NCI-H1930 (cell line): ENCODE measurements at regions not wholly inside any gene's neighbourhood (a gene's known extent, or its start where the extent isn't known, plus 50 kb on each side); places are given as distances from the start of the nearest gene placed in this dataset.

Experiments used
- DNase-seq, 2 experiments: peaks; one replicate each; lab custom pipeline; 2025; lab: John Stamatoyannopoulos, UW

DNA sequence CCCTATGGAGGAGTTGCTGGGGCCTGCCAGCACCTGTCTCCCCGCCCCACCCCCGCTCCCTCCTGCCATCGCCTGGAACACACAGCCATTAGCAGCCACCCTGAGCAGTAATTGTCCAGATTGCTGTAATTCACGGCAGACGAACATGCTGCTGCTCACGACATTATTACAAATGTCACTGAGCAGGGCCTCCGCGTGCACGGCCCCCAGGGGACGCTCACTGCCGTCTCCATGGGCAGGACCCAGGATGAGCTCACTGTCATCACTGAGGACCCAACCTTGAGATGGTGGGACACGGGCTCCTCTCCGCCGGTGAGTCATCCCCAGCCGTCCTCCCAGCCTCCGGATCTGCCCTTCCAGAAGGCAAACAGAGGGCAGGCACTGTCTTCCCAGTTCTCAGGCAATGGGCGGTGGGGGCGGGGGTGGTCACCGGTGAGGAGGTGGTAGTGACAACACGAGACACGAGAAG lies 100.4 kb downstream of the RFLNA start:
- DNase-seq = peak in 1 of 2 experiments; percentile 25

DNA sequence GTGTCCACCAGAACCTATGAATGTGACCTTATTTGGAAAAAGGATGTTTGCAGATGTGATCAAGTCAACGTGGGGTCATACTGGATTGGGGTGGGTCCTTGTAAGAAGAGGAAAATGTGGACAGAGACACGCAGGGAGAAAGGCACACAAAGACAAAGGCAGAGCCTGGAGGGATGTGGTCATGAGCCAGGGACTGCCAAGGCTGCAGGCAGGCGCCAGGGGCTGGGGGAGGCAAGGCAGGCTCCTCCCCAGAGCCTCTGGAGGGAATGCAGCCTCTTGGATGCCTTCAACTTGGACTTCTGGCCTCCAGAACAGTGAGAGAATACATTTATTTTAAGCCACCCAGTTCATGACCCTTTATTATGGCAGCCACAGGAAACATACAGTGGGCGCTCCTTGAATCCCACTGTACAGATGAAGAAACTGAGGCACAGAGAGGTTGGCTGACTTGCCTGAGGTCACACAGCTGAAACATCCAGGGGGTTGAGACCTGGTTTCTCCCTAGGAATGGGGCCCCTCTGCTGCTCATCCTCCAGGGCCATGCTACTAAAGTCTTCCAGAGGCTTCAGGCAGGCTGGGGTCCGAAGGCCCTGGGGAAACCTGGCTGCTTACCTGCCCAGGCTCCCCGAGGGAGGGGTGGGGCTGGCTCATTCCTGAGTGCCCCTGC lies 99.7 kb downstream of the RFLNA start:
- no peak for DNase-seq

DNA sequence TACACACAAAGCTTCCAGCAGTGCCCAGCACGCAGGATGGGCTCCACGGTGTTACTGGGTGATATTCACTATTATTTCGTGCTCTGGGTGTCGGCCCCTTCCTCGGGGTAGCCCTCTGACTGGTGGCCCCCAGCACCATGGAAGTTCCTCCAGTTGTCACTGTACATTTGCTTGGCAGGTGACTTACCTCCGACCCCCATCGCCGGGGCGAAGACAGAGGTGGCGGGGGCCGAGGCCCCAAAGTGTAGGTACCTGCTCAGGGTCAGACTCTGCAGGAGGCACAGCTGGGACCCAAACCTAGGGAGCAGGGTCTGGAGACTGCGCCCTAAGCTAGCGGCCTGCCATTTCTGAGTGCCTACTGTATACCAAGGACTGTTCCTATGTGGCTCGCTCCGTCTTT lies 98.9 kb downstream of the RFLNA start:
- DNase-seq = no peak

DNA sequence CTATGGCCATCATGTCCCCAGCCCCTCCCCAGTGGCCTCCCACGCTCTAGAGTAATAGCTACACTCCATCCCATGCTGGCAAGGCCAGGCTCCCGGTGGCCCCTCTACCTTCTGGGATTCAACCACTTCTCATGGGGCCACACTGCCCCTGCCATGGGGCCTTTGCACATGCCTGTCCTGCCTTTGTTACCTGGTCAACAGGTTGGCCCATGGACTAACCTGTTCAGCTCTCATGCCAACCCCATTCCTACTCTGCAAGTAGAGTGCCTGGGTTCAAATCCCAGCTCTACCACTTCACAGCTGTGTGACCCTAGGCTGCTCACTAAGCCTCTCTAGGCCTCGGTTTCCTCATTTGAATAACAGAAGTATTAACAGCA lies 98.5 kb downstream of the RFLNA start:
- DNase-seq = no peak

DNA sequence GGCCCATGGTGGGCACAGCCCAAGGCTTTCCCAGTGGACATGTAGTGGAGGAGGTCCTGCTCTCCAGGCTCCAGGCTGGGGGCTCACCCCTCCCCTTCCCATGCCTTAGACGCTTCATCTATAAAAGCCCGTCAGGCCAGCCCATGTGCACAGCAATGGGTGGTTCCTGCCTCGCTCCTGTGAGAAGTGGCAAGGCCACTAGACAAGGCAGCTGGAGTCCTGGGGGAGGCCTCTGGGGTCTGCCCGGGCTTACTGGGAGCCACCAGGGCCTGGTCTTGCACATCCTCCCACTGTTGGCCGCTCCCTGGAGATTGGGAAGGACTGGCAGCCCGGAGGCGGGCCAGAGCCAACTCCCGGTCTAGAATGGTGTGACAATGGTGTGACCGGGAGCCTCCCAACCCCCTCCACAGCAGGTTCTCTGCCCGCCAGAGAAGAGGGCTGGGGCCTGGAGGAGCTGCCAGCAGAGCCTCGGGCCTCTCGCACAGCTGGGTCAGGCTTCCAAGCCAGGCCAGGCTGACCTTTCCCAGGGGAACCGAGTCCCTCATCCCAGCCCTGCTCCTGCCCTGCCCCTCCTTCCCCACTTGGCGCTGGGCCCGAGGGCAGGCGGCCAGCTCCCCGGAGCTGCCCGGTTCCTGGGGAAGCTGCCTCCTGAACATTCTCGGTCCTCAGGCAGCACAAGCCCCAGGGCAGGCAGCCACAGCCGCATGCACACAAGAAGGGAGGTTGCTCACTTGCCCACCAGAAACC lies 97.9 kb downstream of the RFLNA start:
- DNase-seq = no peak

DNA sequence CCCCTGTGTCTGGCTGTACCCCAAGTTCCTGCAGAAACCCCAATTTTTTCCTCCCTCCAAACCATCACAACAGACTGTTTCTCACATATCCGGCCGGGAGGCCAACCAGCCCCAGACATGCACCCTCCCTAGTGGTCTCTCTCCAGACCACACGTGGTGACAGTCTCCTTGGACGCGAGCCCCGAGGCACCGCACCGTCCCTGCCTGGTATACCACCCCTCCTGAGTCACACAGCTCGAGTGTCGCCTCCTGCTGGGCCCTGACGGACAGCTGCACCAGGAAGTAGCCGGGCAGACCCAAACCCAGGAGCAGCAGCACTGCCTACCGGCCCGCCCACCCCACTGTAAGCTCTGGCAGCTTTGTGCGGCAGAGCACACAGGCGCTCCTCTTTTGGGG lies 97.4 kb downstream of the RFLNA start:
- DNase-seq = no peak

DNA sequence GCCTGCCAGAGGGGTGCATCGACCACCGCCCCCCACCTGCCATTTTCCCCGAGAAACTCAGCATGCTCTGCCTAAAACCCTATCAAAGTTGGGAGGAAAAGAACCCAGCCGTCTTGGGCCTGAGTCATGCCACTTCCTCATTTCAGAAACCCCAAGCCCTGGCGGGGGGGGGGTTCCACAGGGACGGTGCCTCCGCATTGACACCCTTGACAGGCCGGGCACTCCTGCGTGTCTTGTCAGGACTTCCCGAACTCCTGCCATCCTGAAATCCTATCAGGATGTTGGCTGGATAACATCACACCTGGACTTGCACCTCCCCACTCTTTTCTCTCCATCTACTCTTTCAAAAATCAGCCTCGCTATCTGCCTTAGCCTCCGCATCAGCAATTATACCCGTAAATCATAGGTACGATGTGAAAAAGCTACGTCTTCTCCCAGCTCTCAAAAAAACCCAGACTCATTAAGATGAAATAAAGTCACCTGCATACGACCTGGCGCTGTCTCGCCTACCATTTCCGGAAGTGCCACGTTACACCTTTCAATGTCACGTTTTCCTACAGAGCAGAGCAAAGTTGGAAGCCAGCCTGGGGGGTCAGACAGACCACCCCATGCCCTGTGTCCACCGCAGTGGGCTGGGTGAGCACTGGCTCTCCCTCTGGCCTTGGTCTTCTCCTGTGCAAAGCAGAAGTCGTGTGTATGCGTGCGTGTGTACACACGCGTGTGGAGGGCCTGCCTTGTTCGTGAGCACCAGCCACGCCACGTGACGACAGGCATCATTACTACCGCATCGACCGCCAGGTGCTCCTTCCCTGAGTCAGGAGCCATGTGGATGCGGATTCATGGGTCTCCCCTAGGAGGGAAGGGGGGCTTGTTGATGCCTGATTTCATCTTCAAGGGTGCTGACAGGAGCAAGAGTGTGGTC lies 96.7 kb downstream of the RFLNA start:
- DNase-seq = no peak

DNA sequence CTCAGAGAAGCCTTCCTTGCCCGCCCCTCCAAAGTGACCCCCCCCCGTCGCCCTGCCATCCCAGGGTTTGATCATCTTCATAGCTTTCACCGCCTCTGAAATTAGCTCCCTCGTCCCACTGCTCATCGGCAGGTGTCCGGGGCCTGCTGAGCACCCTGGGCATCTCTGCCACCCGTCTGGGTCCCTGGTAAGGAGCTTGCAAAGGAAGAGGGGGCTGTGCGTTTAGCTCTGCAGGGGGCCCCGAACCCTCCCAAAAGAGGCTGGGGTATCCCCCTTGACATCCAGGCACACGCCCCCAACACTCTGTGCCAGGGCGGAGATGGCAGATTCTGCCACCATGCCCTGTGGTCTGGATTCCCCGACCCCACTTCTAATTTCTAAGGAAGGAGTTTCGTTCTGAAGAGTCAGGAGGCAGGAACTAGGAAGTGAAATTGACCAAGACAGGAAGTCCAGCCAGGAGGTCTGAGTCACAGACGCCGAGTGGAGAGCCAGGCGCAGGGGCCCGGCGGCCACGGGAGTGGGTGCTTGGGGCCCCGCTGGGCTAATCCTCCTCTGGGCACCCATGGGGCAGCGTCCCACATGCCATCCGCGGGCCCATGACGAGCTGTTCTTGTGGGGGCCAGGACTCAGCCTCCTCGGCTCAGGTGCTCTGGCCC lies 95.7 kb downstream of the RFLNA start:
- no peak for DNase-seq

DNA sequence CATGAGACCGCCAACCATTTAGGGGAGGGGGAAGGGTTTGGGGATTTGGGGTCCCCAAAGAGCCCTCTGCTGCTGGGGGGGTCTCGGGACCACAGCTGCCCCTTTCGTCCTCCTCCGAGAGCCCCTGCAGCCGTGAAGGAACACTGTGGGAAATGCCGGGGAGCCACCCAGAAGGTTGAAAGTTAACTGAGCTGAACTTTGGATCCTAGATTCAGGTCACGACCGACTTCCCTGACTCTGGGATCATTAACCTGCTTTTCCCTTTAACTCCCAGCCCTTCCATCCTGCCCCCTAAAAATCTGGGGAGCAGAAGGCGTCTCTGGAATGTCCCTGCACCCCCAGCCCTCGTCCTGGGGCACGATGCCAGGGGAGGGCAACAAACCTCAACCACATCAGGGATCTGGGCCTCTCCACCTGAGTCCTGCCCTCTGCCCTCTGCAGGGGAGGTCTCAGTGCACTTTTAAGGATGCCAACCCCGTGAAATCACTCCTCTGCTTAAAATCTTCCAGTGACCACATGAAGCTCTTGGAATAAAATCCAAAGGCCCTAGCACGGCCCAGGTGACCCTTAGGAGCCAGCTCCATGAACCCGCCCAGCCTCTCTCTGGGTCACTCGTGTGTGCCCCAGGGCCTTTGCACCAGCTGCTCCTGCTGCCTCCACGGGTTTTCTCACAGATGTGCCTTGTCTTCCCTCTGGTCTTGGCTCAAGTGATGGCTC lies 95.0 kb downstream of the RFLNA start:
- DNase-seq = no peak

DNA sequence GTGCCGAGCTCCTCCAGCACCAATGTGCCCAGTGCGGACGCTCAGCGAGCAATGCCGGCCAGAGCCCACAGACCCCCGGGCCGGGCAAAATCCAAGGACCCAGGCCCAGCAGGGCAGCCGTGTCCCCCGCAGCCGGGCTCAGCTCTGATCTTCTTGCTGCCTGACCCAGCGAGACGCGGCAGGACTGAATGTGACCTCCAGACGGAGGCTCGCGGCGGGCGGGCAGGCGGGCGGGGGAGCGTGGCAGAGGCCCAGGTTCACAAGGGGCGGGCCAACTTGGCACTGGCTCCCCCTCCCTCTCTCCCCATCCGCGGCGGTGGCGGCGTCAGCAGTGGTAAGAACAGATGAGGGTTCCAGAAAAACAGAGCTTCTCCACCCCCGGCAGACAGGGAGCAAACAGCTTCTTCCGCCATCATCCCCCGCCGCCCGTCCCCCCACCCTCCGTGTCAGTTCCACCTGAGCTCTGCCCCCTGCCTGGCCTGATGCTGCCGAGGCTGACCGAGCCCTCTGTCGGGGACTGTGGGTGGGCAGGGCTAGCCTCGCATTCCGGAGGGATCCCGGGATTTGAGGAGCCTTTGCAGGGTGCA lies 94.3 kb downstream of the RFLNA start:
- no peak for DNase-seq

DNA sequence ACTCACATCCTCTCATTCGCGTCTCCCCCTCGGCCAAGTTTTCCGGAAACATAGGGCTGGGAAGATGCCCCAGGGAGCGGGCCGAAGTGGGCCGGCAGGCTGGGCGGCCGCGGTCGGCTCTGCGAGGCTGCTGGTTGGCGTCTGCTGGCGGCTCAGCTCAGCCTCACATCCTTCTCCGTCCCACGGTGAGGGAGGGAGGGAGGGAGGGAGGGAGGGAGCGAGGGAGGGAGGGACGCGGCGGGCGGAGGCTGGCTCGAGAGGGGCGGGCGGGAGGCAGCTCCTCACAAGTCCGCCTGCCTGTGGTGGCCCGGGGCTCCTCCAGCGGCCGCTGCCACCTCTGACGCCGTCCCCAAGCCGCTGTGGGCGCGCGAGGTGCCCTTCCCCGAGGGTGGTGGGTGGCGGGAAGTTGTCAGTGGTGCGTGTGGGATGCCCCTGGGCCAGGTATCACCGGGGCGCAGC lies 93.8 kb downstream of the RFLNA start:
- DNase-seq = no peak

DNA sequence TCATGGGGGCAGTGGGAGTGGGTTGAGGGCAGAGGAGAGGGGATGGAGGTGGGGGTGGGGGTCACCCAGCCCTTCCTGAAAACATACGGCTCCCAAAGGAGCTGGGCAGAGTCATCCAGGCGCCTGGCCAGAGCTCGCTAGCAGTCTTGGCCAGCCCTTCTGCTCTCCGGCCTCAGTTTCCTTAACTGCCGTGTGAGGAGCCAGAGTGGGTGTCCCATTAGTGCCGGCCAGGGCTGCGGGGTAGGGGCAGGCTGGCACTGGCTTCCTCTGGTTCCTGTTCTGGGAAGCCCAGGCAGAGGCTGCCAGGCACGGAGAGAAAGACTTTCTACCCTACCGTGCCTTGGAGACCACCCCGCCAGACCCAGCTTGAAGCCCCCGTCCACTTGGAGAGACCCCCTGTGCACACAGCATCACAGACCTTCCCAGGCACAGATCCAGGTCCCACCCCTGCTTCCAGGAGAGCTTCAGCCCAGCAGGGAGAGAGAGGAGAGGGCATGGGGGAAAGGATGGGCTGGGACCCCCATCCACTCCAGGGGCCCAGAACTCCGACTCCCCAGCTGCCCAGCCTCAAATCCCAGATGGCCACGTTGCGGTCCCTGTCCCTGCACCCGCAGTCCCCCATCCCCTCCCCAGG lies 93.3 kb downstream of the RFLNA start:
- no peak for DNase-seq

DNA sequence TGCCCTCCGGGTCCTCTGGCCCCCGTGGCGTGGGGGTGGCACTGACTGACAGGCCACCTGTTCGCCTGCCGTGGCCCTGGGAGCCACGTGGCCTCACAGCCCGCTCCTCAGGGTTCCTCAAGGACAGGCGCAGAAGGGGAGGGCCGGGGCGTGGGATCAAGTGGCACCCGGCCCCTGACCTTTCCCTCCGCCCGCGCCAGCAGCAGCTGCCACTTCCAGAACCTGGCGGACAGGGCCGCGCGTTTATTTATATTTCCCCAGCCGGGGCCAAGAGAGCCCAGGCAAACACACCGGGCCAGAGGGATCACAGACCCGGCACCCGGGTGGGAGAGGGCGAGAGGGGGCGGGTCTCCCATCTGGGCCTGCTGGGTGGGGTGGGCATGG lies 92.6 kb downstream of the RFLNA start:
- no peak for DNase-seq

DNA sequence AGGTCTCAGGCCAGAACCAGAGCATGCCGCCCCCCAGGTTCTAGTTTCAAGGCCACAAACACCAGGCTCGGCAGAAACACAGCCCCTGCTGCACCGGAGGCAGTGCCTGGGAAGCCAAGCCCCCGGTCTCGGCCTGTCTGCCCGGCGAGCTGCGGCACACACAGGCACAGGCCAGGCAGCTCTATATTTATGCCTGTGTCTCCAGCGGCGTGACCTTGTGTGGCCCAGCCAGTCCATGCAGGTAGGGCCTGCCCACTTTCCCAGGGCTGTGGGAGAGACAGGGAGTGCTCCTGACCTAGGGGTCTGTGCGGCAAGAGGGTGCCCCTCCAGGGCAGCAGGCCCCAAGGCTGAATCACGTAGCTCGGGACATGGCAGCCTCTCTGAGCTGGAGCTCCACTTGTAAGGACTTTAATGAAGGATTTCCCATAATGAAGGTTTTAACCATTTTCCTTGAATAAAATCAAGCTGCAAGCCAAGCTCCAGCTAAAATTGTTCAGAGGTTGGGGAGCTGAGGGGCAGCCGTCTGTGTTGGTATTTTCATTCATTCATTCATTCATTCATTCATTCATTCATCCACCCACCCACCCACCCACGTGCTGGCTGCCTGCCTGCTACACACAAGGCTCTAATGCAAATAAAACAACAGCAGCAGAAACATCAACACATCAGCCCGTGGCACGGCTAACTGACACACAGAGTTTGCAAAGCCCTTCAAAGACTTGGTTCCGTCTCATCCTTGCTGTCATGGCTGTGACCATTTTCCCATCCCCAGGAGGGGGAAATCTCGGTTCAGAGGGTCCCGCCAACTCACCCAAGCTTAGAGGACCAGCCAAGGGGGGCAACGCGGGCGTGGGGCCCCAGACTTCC lies 92.0 kb downstream of the RFLNA start:
- no peak for DNase-seq

DNA sequence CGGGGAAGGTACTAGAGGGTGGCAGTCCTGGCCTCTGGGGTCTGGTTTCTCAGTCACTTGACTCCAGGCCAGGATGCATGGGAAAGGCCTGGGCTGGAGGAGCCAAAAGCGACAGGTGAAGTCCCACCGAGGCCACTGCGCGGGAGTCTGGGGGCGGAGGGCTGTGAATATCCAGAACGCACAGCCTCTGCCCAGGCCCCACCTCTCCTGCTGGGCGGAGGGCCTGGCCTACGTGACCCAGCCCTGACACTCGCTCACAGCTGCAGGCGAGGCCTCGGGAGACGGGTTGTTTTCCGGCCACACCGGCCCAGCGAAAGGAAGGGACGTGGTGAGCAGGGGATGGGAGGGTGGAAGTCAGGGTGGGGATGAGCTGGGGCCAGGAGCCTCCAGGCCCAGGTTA lies 91.2 kb downstream of the RFLNA start:
- DNase-seq = no peak

DNA sequence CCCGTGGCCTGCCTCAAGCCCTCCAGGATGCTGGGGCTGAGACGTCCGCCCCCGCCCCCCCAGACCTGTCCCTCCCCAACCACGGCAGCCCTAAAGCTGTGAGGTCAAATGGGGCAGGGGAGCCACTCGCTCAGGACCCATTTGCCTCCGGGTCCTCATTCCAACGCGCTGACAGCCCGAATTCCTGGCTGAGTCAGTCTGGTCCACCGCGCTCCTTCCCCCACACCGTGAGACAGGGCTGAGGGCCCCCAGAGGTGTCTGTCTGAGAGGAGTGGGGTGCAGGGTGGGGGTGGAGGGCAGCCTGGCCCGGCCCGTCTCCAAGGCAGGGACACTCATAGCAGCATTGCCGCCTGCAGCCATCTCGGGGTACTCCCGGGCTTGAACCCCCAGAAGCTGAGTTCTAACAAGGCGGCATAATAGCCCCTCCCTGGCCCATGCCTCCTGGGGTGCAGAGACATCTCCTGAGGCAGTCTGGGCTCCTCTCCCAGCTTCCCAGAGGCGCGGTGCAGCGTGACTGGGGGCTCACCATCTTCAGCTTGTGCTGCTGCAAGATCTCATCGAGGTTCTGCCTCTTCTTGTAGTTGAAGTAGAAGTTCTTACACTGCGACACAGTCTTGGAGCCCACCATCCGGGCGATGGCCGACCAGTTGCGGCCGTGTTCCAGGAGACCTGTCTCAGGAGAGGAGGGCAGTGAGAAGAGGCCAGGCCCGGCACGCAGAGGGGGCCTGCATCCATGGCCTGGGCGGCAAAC lies 90.5 kb downstream of the RFLNA start:
- no peak for DNase-seq

DNA sequence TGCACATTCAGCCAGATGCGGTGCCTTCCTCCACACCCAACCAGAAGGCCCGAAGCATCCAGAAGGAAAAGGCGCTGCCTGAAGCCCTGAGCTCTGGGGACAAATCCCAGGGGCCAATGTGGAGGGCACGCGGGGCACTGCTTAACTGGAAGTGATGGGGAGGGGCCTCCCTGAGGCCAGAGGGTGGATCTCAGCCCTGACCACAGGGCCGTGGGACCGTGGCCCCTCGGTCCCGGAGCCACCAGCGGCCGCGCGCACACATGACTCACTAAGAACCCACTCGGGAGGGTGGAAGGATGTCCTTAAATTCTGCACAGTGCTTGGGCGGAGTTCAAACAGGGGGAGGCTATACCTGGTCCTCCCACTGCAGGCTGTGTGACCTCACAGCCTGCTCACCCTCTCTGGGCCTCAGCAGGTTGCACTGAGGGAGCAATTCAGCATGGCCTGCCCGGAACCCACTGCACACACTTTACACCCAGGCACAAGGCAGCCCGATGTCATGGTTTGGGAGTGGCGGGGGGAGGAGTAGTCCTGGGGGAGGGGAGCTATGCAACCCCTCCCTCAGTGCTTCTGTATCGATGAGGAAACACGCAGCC lies 89.5 kb downstream of the RFLNA start:
- no peak for DNase-seq

DNA sequence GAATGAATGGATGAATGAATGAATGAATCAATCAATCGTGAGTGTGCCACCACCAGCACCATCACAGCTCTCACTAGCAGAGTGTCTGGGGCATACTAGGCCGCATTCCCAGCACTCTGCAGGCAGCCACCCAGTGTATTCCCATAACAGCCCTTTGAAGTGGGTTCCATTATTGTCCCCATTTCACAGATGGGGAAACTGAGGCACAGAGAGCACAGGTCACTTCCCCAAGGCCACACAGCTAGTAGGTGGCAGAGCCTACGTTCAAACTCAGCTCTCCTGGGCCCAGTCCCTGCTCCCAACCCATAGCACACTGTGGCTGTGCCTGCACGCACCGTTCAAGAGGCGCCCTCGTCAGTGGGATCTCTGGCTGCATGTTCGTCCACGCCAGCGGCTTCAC lies 88.1 kb downstream of the RFLNA start:
- DNase-seq = no peak
